ENCODE measurements at regions not wholly inside any gene's neighbourhood (a gene's known extent, or its start where the extent isn't known, plus 50 kb on each side); places are given as distances from the start of the nearest gene placed in this dataset.

DNA sequence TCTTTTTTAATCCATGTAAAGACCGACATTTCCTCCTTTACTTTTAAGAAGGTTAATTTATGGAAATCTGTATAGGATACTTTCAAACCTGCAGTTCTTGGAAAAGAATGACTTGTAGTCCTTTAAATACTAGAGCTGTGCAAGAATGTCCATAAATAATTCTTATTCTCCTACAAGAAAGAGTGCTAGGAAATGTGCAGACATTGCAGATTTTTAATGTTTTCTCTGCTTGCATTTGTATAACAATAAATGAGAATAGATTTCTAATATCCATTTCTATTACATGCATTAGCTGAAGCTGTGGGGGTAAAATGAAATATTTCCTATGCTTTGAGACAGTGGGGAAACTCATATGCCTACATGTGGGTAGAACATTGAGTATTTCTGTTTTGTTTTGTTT is 607.2 kb upstream of the NOVA1 start:
- TF ChIP-seq EGR1 (IDR thresholded peaks at IDR 0.05): no peak

DNA sequence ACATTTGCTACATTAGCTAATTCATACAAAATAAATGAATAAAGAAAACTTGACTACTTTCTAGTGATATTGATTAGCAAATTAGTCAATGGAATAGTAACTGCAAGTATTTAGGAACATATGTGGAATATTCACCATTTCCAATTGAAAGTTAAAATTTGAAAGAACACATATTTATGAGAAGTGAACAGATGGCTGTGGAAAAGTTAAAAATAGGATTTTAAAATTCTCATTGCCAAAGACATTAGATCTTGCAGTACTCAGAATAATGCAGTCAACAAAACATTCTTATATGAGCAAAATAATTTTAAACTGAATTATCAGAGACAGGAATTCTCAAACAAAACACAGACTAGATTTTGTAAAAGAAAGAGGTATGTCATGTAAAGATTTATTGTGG is 613.9 kb upstream of the NOVA1 start:
- TF ChIP-seq ZBTB7A (IDR thresholded peaks at IDR 0.05; ENCODE audit: low read depth) (no peak), FOXM1 (IDR thresholded peaks at IDR 0.05; ENCODE audit: borderline replicate concordance, low read depth) (no peak), CREB1 (IDR thresholded peaks at IDR 0.05; ENCODE audit: low read depth) (no peak), RAD21 (IDR thresholded peaks at IDR 0.05; ENCODE audit: low read depth) (no peak), TCF12 (IDR thresholded peaks at IDR 0.05; ENCODE audit: low read depth) (no peak), EP300 (IDR thresholded peaks at IDR 0.05; ENCODE audit: borderline replicate concordance) (no peak), YY1 (IDR thresholded peaks at IDR 0.05; ENCODE audit: low read depth) (no peak), EGR1 (IDR thresholded peaks at IDR 0.05) (no peak), TEAD4 (IDR thresholded peaks at IDR 0.05) (no peak), TAF1 (IDR thresholded peaks at IDR 0.05; ENCODE audit: low read depth) (no peak), USF1 (IDR thresholded peaks at IDR 0.05) (no peak), CEBPB (IDR thresholded peaks at IDR 0.05) (no peak), NFIC (IDR thresholded peaks at IDR 0.05) (no peak)
- TF ChIP-seq, protein P1, sequence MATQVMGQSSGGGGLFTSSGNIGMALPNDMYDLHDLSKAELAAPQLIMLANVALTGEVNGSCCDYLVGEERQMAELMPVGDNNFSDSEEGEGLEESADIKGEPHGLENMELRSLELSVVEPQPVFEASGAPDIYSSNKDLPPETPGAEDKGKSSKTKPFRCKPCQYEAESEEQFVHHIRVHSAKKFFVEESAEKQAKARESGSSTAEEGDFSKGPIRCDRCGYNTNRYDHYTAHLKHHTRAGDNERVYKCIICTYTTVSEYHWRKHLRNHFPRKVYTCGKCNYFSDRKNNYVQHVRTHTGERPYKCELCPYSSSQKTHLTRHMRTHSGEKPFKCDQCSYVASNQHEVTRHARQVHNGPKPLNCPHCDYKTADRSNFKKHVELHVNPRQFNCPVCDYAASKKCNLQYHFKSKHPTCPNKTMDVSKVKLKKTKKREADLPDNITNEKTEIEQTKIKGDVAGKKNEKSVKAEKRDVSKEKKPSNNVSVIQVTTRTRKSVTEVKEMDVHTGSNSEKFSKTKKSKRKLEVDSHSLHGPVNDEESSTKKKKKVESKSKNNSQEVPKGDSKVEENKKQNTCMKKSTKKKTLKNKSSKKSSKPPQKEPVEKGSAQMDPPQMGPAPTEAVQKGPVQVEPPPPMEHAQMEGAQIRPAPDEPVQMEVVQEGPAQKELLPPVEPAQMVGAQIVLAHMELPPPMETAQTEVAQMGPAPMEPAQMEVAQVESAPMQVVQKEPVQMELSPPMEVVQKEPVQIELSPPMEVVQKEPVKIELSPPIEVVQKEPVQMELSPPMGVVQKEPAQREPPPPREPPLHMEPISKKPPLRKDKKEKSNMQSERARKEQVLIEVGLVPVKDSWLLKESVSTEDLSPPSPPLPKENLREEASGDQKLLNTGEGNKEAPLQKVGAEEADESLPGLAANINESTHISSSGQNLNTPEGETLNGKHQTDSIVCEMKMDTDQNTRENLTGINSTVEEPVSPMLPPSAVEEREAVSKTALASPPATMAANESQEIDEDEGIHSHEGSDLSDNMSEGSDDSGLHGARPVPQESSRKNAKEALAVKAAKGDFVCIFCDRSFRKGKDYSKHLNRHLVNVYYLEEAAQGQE (IDR thresholded peaks at IDR 0.05; ENCODE audit: low read depth): no peak
- TF ChIP-seq, protein P2, sequence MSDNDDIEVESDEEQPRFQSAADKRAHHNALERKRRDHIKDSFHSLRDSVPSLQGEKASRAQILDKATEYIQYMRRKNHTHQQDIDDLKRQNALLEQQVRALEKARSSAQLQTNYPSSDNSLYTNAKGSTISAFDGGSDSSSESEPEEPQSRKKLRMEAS (IDR thresholded peaks at IDR 0.05): no peak

DNA sequence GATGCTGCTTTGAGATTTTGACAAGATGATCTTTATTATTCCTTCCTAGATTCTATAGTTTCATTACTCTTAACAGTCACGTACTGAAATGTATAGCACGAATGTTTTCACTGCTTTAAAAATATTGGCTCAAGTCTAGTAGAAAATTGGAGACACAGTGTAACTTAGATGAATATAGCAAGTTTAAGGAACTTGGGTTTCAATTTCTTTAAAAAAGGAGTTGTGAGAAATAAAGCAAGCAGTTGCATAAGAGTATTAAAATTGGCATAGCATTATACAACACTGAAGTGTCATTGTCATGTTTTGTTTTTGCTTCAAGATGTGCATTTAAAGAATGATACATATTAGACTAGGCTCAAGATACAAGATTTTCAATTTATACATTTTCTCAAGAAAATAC is 624.8 kb upstream of the NOVA1 start:
- TF ChIP-seq RAD21 (IDR thresholded peaks at IDR 0.05; ENCODE audit: low read depth) (no peak), EP300 (IDR thresholded peaks at IDR 0.05; ENCODE audit: borderline replicate concordance) (no peak), USF1 (IDR thresholded peaks at IDR 0.05) (no peak), ZBTB7A (IDR thresholded peaks at IDR 0.05; ENCODE audit: low read depth) (no peak), FOXM1 (IDR thresholded peaks at IDR 0.05; ENCODE audit: borderline replicate concordance, low read depth) (no peak)

GRCh38 chr14:27223906-27224305 is 626.1 kb upstream of the NOVA1 start:
- TF ChIP-seq RAD21 (IDR thresholded peaks at IDR 0.05; ENCODE audit: low read depth) (no peak), FOXM1 (IDR thresholded peaks at IDR 0.05; ENCODE audit: borderline replicate concordance, low read depth) (no peak), EP300 (IDR thresholded peaks at IDR 0.05; ENCODE audit: borderline replicate concordance) (no peak), TEAD4 (IDR thresholded peaks at IDR 0.05) (no peak), CREB1 (IDR thresholded peaks at IDR 0.05; ENCODE audit: low read depth) (no peak), ZBTB7A (IDR thresholded peaks at IDR 0.05; ENCODE audit: low read depth) (no peak), TAF1 (IDR thresholded peaks at IDR 0.05; ENCODE audit: low read depth) (no peak), YY1 (IDR thresholded peaks at IDR 0.05; ENCODE audit: low read depth) (no peak), TCF12 (IDR thresholded peaks at IDR 0.05; ENCODE audit: low read depth) (no peak), NFIC (IDR thresholded peaks at IDR 0.05) (no peak), EGR1 (IDR thresholded peaks at IDR 0.05) (no peak), CEBPB (IDR thresholded peaks at IDR 0.05) (no peak), USF1 (IDR thresholded peaks at IDR 0.05) (no peak)
- TF ChIP-seq, protein P1 (IDR thresholded peaks at IDR 0.05; ENCODE audit: low read depth): no peak
- TF ChIP-seq, protein P2 (IDR thresholded peaks at IDR 0.05): no peak

- no peak for TF ChIP-seq TEAD4 (IDR thresholded peaks at IDR 0.05)
- TF ChIP-seq, protein P2 (IDR thresholded peaks at IDR 0.05): no peak
- no peak for TF ChIP-seq CEBPB (IDR thresholded peaks at IDR 0.05)
- TF ChIP-seq YY1 (IDR thresholded peaks at IDR 0.05; ENCODE audit: low read depth): no peak
- no peak for TF ChIP-seq FOXM1 (IDR thresholded peaks at IDR 0.05; ENCODE audit: borderline replicate concordance, low read depth)
- no peak for TF ChIP-seq RAD21 (IDR thresholded peaks at IDR 0.05; ENCODE audit: low read depth)
- no peak for TF ChIP-seq NFIC (IDR thresholded peaks at IDR 0.05)
- no peak for TF ChIP-seq ZBTB7A (IDR thresholded peaks at IDR 0.05; ENCODE audit: low read depth)
- no peak for TF ChIP-seq TAF1 (IDR thresholded peaks at IDR 0.05; ENCODE audit: low read depth)
- TF ChIP-seq USF1 (IDR thresholded peaks at IDR 0.05): no peak
- no peak for TF ChIP-seq EGR1 (IDR thresholded peaks at IDR 0.05)
- no peak for TF ChIP-seq EP300 (IDR thresholded peaks at IDR 0.05; ENCODE audit: borderline replicate concordance)
- TF ChIP-seq, protein P1 (IDR thresholded peaks at IDR 0.05; ENCODE audit: low read depth): no peak
Observed at GRCh38 chr14:27228053-27228452, 630.2 kb upstream of the NOVA1 start.
